ENCODE measurements at regions not wholly inside any gene's neighbourhood (a gene's known extent, or its start where the extent isn't known, plus 50 kb on each side); places are given as distances from the start of the nearest gene placed in this dataset.

- TF ChIP-seq CTCF (conservative IDR thresholded peaks at IDR 0.05) = no peak
- no peak overlapping the region for H3K27ac ChIP-seq
Measured at GRCh38 chr1:223445402-223445801, 52.2 kb downstream of the CCDC185 start.

- no peak overlapping the region for H3K27ac ChIP-seq
- TF ChIP-seq CTCF (conservative IDR thresholded peaks at IDR 0.05) = no peak
Measured at GRCh38 chr1:223453902-223454301, 60.7 kb downstream of the CCDC185 start.

- no peak for TF ChIP-seq CTCF (conservative IDR thresholded peaks at IDR 0.05)
- no peak overlapping the region for H3K27ac ChIP-seq
Measured at GRCh38 chr1:223454959-223455358, 61.7 kb downstream of the CCDC185 start.

- no peak for TF ChIP-seq CTCF (conservative IDR thresholded peaks at IDR 0.05)
Measured at GRCh38 chr1:223455470-223455869, 62.3 kb downstream of the CCDC185 start.

GRCh38 chr1:223456747-223457146 lies 63.5 kb downstream of the CCDC185 start:
- no peak for TF ChIP-seq CTCF (conservative IDR thresholded peaks at IDR 0.05)

More at GRCh38 chr1:223455470-223455869, 62.3 kb downstream of the CCDC185 start:
- no peak overlapping the region for H3K27ac ChIP-seq

GRCh38 chr1:223460566-223461189 lies 67.5 kb downstream of the CCDC185 start:
- TF ChIP-seq CTCF (conservative IDR thresholded peaks at IDR 0.05) = no peak
- H3K27ac ChIP-seq = no peak overlapping the region

More at GRCh38 chr1:223456747-223457146, 63.5 kb downstream of the CCDC185 start:
- no peak overlapping the region for H3K27ac ChIP-seq

- no peak overlapping the region for H3K27ac ChIP-seq
- no peak for TF ChIP-seq CTCF (conservative IDR thresholded peaks at IDR 0.05)
Measured at GRCh38 chr1:223462047-223462630, 68.9 kb downstream of the CCDC185 start.
